Ammon's horn (tissue), 1 donor: ENCODE measurements at regions not wholly inside any gene's neighbourhood (a gene's known extent, or its start where the extent isn't known, plus 50 kb on each side); places are given as distances from the start of the nearest gene placed in this dataset.
"Not testable (repeated sequence)": the region's sequence is repeated elsewhere in the genome, so short reads cannot be mapped to it uniquely, and the experiment has no call there.

Experiments
- DNase-seq: peaks from one replicate; pipeline ENCODE4 v3.0.0-alpha.2; 2016; ENCODE audit warnings: low spot score

DNA sequence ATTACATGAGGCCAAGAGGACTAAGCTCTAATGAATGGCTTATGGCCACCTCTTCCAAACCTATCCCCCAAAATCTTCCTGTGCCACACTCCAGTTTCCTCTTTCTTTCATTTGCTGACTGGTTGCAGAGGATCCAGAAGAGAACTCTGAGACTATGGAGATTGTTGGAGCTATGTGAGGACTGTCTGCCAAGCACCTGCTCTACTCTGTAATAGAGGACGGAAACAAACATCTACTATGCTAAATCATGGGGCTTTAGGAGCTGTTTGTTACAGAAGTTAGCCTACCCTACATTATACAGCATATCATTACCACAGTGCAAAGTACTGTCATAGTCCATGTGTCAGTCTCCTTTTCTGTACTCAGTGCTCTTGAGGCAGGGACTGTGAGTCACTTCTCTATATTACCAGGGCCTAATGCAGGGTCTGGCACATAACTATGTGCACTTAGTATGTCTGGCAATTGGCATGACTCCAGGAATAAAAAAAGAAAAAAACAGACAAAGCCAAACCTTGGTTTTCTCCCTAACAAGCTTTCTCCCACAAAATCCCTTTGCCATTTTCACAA, 95.1 kb downstream of the RPAP3 start:
- DNase-seq = no peak

DNA sequence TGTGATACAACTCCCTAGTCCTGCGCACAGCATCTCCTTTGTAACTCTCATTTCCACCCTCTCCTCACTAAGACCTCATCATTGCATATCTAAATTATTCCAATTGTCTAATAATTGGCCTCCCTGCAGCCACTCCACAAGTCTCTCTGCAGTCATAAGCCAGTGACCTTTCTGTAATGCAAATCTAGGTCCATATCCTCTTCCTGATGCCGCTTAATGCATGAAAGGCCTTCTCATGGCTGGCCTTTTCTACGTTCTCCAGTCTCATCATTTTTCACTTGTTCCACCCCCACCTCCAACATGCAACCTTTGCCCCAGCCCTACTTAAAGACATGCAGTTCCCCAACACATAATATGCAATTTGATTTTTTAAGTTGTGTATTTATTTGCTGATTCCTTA, 96.0 kb downstream of the RPAP3 start:
- no peak for DNase-seq

DNA sequence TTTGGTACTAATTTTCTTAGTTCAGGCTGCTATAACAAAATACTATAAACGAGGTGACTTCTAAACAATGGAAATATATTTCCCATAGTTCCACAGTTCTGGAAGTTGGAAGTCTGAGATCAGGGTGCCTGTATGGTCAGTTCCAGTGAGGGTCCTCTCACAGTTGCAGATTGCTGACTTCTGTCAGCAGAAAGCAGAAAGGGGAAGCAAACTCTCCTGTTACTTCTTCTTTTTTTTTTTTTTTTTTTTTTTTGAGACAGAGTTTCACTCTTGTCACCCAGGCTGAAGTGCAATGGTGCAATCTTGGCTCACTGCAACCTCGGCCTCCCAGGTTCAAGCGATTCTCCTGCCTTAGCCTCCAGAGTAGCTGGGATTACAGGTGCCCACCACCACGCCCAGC, 97.2 kb downstream of the RPAP3 start:
- not testable (repeated sequence) for DNase-seq

- DNase-seq = no peak
Measured at GRCh38 chr12:47604221-47604873, 101.5 kb downstream of the RPAP3 start.

- DNase-seq = no peak
Measured at GRCh38 chr12:47602949-47603558, 102.8 kb downstream of the RPAP3 start.

GRCh38 chr12:47602325-47602724, 103.5 kb downstream of the RPAP3 start:
- no peak for DNase-seq

- DNase-seq = no peak
Measured at GRCh38 chr12:47601071-47601470, 104.8 kb downstream of the RPAP3 start.

DNA sequence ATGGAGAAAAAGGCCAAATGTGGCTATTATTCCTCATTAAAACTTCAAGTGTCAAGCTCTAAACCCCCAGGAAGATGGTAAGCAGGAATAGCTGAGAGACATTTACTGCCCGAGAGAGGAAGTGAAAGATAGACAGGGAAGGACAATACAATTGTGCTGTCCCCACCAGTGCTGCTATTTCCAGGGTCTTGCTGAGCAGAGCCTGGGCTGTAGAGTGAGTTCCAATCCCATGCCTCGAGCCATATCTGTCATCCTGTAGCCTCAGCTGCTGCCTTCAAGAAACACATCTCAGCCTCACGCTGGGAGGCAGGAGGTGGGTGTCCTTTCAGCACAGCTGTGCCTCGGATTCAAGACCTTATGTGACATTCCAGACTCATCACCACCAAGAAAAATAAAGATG, 114.0 kb downstream of the RPAP3 start:
- peak; percentile 70 for DNase-seq

- DNase-seq = no peak
Measured at GRCh38 chr12:47591361-47591791, 114.5 kb downstream of the RPAP3 start.

- DNase-seq = no peak
Measured at GRCh38 chr12:47590771-47591360, 115.0 kb downstream of the RPAP3 start.

- no peak for DNase-seq
Measured at GRCh38 chr12:47586952-47587669, 118.7 kb downstream of the RPAP3 start.

DNA sequence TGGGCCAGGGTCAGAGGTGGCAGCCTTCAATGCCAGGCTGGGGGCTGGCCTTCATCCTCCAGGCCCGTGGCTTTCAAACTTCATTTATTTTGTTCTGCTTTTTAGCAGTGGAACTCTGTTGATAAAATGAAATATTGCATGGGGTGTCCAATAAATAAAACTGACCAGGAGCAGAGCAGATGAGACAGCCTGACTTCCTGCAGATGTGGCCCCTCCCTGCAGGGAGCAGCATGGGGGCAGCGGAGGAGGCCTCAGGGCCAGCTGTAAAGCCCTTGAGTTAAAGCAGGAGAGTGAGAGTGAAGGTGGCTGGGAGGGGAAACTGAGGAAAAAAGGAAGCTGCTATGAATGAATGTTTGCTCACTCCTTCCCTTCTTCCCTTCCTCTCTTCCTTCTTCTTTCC, 120.3 kb downstream of the RPAP3 start:
- DNase-seq = no peak

DNA sequence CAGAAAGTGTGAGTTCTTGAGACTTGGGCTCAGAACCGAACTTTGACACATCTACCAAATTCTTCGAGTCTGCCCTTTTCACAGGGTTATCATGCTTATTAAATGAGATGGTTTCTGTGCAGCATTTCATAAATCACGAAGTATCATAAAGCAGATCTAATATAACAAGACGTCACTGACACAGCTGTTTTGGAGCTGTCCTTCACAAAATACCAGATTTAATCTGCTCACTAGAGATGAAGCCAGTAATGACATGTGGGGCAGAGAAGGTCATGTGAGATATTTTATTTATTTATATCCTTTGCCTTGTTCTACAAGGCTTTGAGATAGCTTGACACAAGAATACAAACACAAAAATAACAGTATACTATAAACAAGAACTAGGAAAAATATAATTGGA, 127.0 kb downstream of the RPAP3 start:
- no peak for DNase-seq

- DNase-seq = no peak
Measured at GRCh38 chr12:47577206-47577989, 128.4 kb downstream of the RPAP3 start.

DNA sequence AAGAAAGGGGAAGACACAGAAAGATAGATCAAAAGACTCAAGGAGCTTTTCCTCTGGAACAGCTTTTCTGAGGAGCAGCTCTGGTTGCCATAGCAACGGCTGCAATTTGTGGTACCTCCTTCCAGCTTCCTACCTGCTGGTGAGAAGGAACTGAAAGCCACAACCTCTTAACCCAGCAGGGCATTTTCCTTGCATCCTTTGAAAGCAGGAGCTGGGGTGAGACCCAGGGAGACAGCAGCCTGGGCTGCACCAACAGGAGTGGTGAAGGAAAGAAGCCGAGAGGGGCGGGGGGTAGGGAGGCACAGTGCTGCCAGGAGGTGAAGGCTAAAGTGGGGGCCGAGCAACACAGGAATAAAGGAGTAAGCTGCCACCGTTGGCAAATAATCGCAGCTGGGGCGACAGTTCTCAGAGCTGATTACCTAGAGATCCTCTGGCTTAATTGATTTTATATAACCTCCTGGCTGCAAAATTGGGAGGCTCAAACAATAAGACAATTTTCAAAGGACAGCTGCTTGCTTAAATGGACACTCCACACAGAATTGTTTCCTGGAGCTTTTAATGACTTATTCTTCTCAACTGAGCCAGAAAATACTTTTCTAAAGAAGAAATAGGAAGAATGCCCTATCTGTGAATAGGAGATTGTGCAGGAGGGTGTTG, 129.4 kb downstream of the RPAP3 start:
- DNase-seq = no peak

- no peak for DNase-seq
Measured at GRCh38 chr12:47574252-47575021, 131.4 kb downstream of the RPAP3 start.

GRCh38 chr12:47573146-47573659, 132.6 kb downstream of the RPAP3 start:
- DNase-seq = no peak

- peak; percentile 21 for DNase-seq
Measured at GRCh38 chr12:47570151-47570550, 135.7 kb downstream of the RPAP3 start.

DNA sequence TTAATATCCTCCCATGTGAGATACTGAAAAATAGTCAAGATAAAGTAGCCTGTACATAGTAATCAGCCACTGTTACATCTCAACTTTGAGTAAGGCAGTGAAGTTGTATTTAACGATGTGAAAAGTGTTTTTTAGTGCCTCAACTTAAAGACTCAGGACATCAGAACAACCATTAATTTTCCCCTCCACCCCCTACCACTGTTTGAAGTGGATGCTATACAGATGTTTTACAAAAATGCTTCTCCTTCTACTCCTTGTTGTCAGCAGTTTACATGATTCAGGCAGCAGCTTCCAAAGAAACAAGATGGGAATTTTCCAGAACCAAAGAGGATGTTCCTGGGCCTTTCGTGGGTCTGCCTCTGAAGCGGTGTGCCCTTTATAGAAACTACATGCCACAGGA, 143.6 kb downstream of the RPAP3 start:
- no peak for DNase-seq

GRCh38 chr12:47561746-47562145, 144.1 kb downstream of the RPAP3 start:
- DNase-seq = no peak
